Neural cell (in vitro differentiated cells): ENCODE measurements at regions not wholly inside any gene's neighbourhood (a gene's known extent, or its start where the extent isn't known, plus 50 kb on each side); places are given as distances from the start of the nearest gene placed in this dataset.
A peak's percentile ranks its signal among the peaks of the same experiment; 100 is the strongest.

Experiments used
- H2AFZ ChIP-seq: fragments of 200-600, 300-800 bp; sonication (generic), shearing (Covaris generic); 2 replicates; pipeline ENCODE4 v1.6.0; 2014; ENCODE audit warnings: low read depth, mild to moderate bottlenecking, antibody characterized with exemption, low read length, moderate library complexity
- H3F3A ChIP-seq: fragments of 200-600 bp; shearing (Covaris generic); 2 replicates; pipeline ENCODE4 v1.6.1; 2016; ENCODE audit warnings: mild to moderate bottlenecking, moderate library complexity, mixed read lengths, antibody characterized with exemption, low read length; ENCODE audit not compliant: insufficient read depth, poor library complexity, severe bottlenecking
- H3K27ac ChIP-seq: fragments of 200-600, 300-800 bp; sonication (generic), shearing (Covaris generic); 2 replicates; pipeline ENCODE4 v1.5.1; 2014; ENCODE audit warnings: mild to moderate bottlenecking, low read length, moderate library complexity
- H3K27me3 ChIP-seq: fragments of 300-800, 200-600 bp; sonication (generic), shearing (Covaris generic); 2 replicates; pipeline ENCODE4 v1.6.0; 2014; ENCODE audit warnings: mild to moderate bottlenecking, low read depth, low read length, moderate library complexity; ENCODE audit not compliant: insufficient read depth
- H3K36me3 ChIP-seq: fragments of 300-800, 200-600 bp; sonication (generic), shearing (Covaris generic); 2 replicates; pipeline ENCODE4 v1.5.1; 2014; ENCODE audit warnings: mild to moderate bottlenecking, antibody characterized with exemption, low read length, moderate library complexity; ENCODE audit not compliant: insufficient read depth
- H3K4me2 ChIP-seq: fragments of 300-800, 200-600 bp; sonication (generic), shearing (Covaris generic); 2 replicates; pipeline ENCODE4 v1.6.0; 2014; ENCODE audit warnings: mild to moderate bottlenecking, low read length
- H3K4me3 ChIP-seq: fragments of 300-800, 200-600 bp; sonication (generic), shearing (Covaris generic); 2 replicates; pipeline ENCODE4 v1.5.1; 2014; ENCODE audit warnings: mild to moderate bottlenecking, low read length, moderate library complexity
- H3K79me2 ChIP-seq: fragments of 200-600 bp; shearing (Covaris generic); replicated peaks from 2 replicates; pipeline ENCODE4 v1.6.0; 2014; ENCODE audit warnings: mild to moderate bottlenecking, low read length, moderate library complexity; ENCODE audit not compliant: insufficient read depth
- H3K9ac ChIP-seq: fragments of 300-800, 200-600 bp; sonication (generic), shearing (Covaris generic); 2 replicates; pipeline ENCODE4 v1.6.1; 2016; ENCODE audit warnings: mild to moderate bottlenecking, low read length, mixed read lengths
- H3K9me2 ChIP-seq: fragments of 200-600 bp; shearing (Covaris generic); 2 replicates; pipeline ENCODE4 v1.6.1; 2016; ENCODE audit warnings: mild to moderate bottlenecking, low read length, mixed read lengths; ENCODE audit not compliant: insufficient read depth
- H3K9me3 ChIP-seq: fragments of 200-600, 300-800 bp; sonication (generic), shearing (Covaris generic); 2 replicates; pipeline ENCODE4 v1.6.1; 2016; ENCODE audit warnings: mild to moderate bottlenecking, mixed run types, low read length, moderate library complexity, mixed read lengths
- H4K20me1 ChIP-seq: fragments of 200-600 bp; shearing (Covaris generic); 2 replicates; pipeline ENCODE4 v1.6.1; 2016; ENCODE audit warnings: mild to moderate bottlenecking, mixed run types; ENCODE audit not compliant: insufficient read depth
- EP300 ChIP-seq: fragments of 450-650 bp; conservative IDR thresholded peaks from 2 replicates; pipeline ENCODE4 v1.6.1; 2014; ENCODE audit warnings: antibody characterized with exemption, mild to moderate bottlenecking, moderate library complexity; ENCODE audit not compliant: poor library complexity, severe bottlenecking
- EZH2 ChIP-seq: fragments of 200-600, 300-800 bp; shearing (Covaris generic), sonication (generic); IDR thresholded peaks from 2 replicates; pipeline ENCODE4 v1.6.1; 2014; ENCODE audit warnings: antibody characterized with exemption, low read length, borderline replicate concordance, mild to moderate bottlenecking; ENCODE audit not compliant: insufficient read depth, poor library complexity, severe bottlenecking
- MXI1 ChIP-seq: fragments of 450-650 bp; conservative IDR thresholded peaks from 2 replicates; pipeline ENCODE4 v1.6.1; 2014; ENCODE audit warnings: antibody characterized with exemption, mild to moderate bottlenecking; ENCODE audit not compliant: poor library complexity, severe bottlenecking
- POLR2AphosphoS5 ChIP-seq: IDR thresholded peaks from 2 replicates; pipeline ENCODE4 v1.6.1; 2012
- RAD21 ChIP-seq: fragments of 450-650 bp; conservative IDR thresholded peaks from 2 replicates; pipeline ENCODE4 v1.6.1; 2014; ENCODE audit warnings: antibody characterized with exemption, mild to moderate bottlenecking, moderate library complexity
- SMC3 ChIP-seq: fragments of 450-650 bp; conservative IDR thresholded peaks from 2 replicates; pipeline ENCODE4 v1.6.1; 2014; ENCODE audit warnings: antibody characterized with exemption, mild to moderate bottlenecking, moderate library complexity; ENCODE audit not compliant: poor library complexity
- TAF1 ChIP-seq: IDR thresholded peaks from 2 replicates; pipeline ENCODE4 v1.6.1; 2012; ENCODE audit warnings: low read depth
- TF ChIP-seq, protein P1 (sequence below): fragments of 450-650 bp; IDR thresholded peaks from 2 replicates; pipeline ENCODE4 v1.5.1; 2014; ENCODE audit warnings: antibody characterized with exemption, mild to moderate bottlenecking, moderate library complexity; ENCODE audit not compliant: poor library complexity, severe bottlenecking
- TF ChIP-seq, protein P2 (sequence below): IDR thresholded peaks from 2 replicates; pipeline ENCODE4 v1.6.1; 2012; ENCODE audit warnings: borderline replicate concordance

- Histone ChIP-seq H3K9ac (no peak overlapping the region), H3K36me3 (no peaks in the 10 kb centered on the region), H3K4me3 (no peak overlapping the region), H3K27ac (no peak overlapping the region), H3K27me3 (no peaks in the 10 kb centered on the region), H4K20me1 (no peaks in the 10 kb centered on the region), H3K79me2 (no peaks in the 10 kb centered on the region), H3F3A (no peaks in the 10 kb centered on the region), H3K4me2 (no peak overlapping the region), H2AFZ (no peak overlapping the region), H3K9me3 (no peaks in the 10 kb centered on the region), H3K9me2 (no peaks in the 10 kb centered on the region)
- TF ChIP-seq EZH2 (no peak), MXI1 (no peak), TAF1 (no peak), EP300 (peak; percentile 84), SMC3 (no peak), POLR2AphosphoS5 (peak; percentile 44)
- TF ChIP-seq, protein P1, sequence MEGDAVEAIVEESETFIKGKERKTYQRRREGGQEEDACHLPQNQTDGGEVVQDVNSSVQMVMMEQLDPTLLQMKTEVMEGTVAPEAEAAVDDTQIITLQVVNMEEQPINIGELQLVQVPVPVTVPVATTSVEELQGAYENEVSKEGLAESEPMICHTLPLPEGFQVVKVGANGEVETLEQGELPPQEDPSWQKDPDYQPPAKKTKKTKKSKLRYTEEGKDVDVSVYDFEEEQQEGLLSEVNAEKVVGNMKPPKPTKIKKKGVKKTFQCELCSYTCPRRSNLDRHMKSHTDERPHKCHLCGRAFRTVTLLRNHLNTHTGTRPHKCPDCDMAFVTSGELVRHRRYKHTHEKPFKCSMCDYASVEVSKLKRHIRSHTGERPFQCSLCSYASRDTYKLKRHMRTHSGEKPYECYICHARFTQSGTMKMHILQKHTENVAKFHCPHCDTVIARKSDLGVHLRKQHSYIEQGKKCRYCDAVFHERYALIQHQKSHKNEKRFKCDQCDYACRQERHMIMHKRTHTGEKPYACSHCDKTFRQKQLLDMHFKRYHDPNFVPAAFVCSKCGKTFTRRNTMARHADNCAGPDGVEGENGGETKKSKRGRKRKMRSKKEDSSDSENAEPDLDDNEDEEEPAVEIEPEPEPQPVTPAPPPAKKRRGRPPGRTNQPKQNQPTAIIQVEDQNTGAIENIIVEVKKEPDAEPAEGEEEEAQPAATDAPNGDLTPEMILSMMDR = no peak
These were observed 1256.5 kb downstream of the SI start for GRCh38 chr3:163821841-163822240.

DNA sequence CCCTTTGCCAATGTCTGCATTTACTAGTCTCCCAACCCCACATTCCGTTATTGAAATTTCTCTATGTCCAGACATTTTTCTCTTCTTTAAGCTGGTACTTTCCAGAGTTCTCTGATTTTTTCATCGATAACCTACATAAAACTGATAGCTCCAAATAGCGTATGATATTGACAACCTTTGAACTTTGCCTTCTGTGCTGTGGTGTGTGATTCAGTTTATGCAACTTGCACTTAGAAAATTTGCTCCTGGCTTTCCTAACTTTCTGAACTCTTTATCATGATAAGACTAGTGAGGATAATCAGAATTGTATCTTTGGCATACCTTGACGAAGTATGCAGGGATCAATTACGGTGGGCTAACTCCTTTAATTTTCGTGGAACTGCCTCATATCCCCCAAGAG, 1261.3 kb downstream of the SI start:
- Histone ChIP-seq H3K36me3 (no peaks in the 10 kb centered on the region), H3K9me2 (no peaks in the 10 kb centered on the region), H3K27ac (no peak overlapping the region), H4K20me1 (no peaks in the 10 kb centered on the region), H3K4me3 (no peak overlapping the region), H3K79me2 (no peaks in the 10 kb centered on the region), H3K4me2 (no peak overlapping the region), H3K9me3 (no peaks in the 10 kb centered on the region), H3K27me3 (no peaks in the 10 kb centered on the region), H2AFZ (no peak overlapping the region), H3F3A (no peaks in the 10 kb centered on the region), H3K9ac (no peak overlapping the region)
- TF ChIP-seq, protein P1 = no peak
- no peak for TF ChIP-seq TAF1
- no peak for TF ChIP-seq SMC3
- TF ChIP-seq RAD21 = no peak
- TF ChIP-seq, protein P2, sequence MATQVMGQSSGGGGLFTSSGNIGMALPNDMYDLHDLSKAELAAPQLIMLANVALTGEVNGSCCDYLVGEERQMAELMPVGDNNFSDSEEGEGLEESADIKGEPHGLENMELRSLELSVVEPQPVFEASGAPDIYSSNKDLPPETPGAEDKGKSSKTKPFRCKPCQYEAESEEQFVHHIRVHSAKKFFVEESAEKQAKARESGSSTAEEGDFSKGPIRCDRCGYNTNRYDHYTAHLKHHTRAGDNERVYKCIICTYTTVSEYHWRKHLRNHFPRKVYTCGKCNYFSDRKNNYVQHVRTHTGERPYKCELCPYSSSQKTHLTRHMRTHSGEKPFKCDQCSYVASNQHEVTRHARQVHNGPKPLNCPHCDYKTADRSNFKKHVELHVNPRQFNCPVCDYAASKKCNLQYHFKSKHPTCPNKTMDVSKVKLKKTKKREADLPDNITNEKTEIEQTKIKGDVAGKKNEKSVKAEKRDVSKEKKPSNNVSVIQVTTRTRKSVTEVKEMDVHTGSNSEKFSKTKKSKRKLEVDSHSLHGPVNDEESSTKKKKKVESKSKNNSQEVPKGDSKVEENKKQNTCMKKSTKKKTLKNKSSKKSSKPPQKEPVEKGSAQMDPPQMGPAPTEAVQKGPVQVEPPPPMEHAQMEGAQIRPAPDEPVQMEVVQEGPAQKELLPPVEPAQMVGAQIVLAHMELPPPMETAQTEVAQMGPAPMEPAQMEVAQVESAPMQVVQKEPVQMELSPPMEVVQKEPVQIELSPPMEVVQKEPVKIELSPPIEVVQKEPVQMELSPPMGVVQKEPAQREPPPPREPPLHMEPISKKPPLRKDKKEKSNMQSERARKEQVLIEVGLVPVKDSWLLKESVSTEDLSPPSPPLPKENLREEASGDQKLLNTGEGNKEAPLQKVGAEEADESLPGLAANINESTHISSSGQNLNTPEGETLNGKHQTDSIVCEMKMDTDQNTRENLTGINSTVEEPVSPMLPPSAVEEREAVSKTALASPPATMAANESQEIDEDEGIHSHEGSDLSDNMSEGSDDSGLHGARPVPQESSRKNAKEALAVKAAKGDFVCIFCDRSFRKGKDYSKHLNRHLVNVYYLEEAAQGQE = no peak
- TF ChIP-seq EP300 = no peak
- TF ChIP-seq EZH2 = no peak
- no peak for TF ChIP-seq POLR2AphosphoS5
- TF ChIP-seq MXI1 = no peak
